ENCODE measurements at regions not wholly inside any gene's neighbourhood (a gene's known extent, or its start where the extent isn't known, plus 50 kb on each side); places are given as distances from the start of the nearest gene placed in this dataset.
A peak's percentile ranks its signal among the peaks of the same experiment; 100 is the strongest.

DNA sequence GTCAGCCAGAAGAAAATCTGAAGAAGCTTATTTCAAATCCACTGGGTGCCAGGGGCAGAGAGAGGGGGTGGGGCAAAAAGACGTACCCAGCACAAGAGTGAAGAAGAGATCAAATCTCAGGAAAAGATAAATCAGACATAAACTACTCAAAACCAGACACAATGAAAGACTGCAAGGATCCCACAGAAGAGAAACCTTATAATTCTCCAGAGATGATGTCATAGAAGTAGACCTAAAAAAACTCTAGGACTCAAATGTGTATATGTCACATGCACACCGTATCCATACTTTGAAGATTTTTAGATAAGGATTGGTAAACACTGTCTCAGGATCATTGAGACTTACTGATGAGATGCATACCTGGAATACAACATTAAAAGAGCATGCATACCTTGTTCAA lies 98.5 kb upstream of the PIK3CG start:
- H3K4me3 ChIP-seq, result no peak overlapping the region
- ATAC-seq, result no peak
- no peak for TF ChIP-seq POLR2AphosphoS5 (IDR thresholded peaks at IDR 0.05)
- TF ChIP-seq EP300 (IDR thresholded peaks at IDR 0.05), result no peak
- TF ChIP-seq, protein P1, sequence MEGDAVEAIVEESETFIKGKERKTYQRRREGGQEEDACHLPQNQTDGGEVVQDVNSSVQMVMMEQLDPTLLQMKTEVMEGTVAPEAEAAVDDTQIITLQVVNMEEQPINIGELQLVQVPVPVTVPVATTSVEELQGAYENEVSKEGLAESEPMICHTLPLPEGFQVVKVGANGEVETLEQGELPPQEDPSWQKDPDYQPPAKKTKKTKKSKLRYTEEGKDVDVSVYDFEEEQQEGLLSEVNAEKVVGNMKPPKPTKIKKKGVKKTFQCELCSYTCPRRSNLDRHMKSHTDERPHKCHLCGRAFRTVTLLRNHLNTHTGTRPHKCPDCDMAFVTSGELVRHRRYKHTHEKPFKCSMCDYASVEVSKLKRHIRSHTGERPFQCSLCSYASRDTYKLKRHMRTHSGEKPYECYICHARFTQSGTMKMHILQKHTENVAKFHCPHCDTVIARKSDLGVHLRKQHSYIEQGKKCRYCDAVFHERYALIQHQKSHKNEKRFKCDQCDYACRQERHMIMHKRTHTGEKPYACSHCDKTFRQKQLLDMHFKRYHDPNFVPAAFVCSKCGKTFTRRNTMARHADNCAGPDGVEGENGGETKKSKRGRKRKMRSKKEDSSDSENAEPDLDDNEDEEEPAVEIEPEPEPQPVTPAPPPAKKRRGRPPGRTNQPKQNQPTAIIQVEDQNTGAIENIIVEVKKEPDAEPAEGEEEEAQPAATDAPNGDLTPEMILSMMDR (IDR thresholded peaks at IDR 0.05), result no peak
- TF ChIP-seq POLR2A (IDR thresholded peaks at IDR 0.05), result no peak
- H3K9me3 ChIP-seq, result no peaks in the 10 kb centered on the region
- H3K4me1 ChIP-seq, result peaks cover 0 to 42% (median 3%) of the 10 kb centered on the region in 3 donors
- 51 to 88% methylated on average over 1 to 2 of the region's 2 CpGs for WGBS, 2 donors (ENCODE audit: low coverage in 1 of 2)
- no peak overlapping the region for H3K27ac ChIP-seq
- H3K36me3 ChIP-seq, result no peaks in the 10 kb centered on the region
- H3K27me3 ChIP-seq, result no peaks in the 10 kb centered on the region

DNA sequence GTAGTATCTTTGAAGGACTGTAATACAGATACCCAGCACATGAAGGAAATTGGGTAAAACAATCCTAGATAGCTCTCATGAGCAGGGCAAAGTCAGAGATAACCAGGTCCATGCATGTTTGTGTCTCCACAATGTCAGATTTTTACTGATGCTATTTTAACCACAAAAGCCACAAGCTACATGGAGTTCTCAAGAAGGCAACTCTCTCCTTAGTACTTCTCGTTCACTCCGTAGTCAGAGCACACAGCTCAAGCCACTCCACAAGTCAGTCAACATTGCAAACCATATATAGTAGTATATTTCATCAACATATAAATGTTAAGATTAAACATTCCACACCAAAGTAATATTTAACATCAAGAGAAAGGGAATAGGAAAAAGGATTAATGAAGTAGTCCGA lies 98.0 kb upstream of the PIK3CG start:
- Histone ChIP-seq H3K9me3 (no peaks in the 10 kb centered on the region), H3K27me3 (no peaks in the 10 kb centered on the region), H3K27ac (peak overlapping the region in 1 of 4 donors; percentile 61), H3K4me1 (peaks cover 0 to 42% (median 3%) of the 10 kb centered on the region in 3 donors), H3K36me3 (no peaks in the 10 kb centered on the region), H3K4me3 (no peak overlapping the region)
- no peak for ATAC-seq
- TF ChIP-seq, protein P1 (IDR thresholded peaks at IDR 0.05), result no peak
- TF ChIP-seq POLR2A (IDR thresholded peaks at IDR 0.05) (no peak), EP300 (IDR thresholded peaks at IDR 0.05) (no peak), POLR2AphosphoS5 (IDR thresholded peaks at IDR 0.05) (no peak)
- 40 to 85% methylated on average over 1 to 2 of the region's 3 CpGs for WGBS, 2 donors (ENCODE audit: low coverage in 1 of 2)

DNA sequence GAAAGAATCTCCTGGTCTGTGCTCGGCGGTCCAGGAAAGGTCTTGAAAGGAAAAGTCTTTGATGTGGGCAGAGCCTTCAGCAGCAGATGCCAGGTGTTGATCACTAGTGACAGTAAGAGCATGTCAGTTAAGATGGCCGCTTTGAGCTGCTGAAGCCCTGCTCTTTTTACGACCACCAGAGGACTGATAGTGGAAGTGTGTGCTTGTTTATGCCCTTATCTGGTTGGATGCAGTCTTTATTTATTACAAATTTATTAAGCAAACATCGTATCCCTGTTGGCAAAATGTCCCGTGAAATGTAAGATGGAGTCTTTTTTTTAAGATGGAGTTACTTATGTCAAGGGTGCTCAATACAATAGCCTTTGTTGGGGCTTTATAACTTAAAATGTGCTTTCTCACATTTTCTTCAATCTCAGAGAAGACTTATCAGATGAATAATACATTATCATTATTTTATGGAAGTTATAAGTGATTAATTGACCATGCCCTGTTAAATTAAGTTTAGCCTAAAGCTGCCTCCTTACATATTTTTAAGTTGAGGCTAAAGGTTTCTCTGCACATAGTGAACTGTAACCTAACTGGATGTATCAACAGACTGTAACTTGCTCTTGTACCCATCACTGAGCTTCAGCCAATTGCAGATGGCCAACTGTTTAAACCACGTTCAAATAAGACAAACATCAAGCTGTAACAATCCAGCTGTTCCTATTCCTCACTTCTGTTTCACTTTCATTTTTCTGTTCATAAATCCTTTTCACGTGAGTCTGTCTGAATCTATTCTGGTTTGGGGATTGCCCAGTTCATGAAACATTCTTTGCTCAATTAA lies 97.4 kb upstream of the PIK3CG start:
- H3K9me3 ChIP-seq, result no peaks in the 10 kb centered on the region
- H3K4me1 ChIP-seq, result peaks cover 0 to 42% (median 3%) of the 10 kb centered on the region in 3 donors
- 43 to 59% methylated on average over 6 to 8 of the region's 8 CpGs for WGBS, 2 donors (ENCODE audit: low coverage in 1 of 2)
- ATAC-seq, result no peak
- H3K27ac ChIP-seq, result peak overlapping the region in 3 of 4 donors; percentile 35 to 61 (median 54)
- H3K36me3 ChIP-seq, result no peaks in the 10 kb centered on the region
- H3K27me3 ChIP-seq, result no peaks in the 10 kb centered on the region
- TF ChIP-seq POLR2A (IDR thresholded peaks at IDR 0.05), result no peak
- TF ChIP-seq, protein P1 (IDR thresholded peaks at IDR 0.05), result no peak
- TF ChIP-seq EP300 (IDR thresholded peaks at IDR 0.05), result no peak
- no peak for TF ChIP-seq POLR2AphosphoS5 (IDR thresholded peaks at IDR 0.05)
- peak overlapping the region; percentile 18 to 21 for H3K4me3 ChIP-seq

DNA sequence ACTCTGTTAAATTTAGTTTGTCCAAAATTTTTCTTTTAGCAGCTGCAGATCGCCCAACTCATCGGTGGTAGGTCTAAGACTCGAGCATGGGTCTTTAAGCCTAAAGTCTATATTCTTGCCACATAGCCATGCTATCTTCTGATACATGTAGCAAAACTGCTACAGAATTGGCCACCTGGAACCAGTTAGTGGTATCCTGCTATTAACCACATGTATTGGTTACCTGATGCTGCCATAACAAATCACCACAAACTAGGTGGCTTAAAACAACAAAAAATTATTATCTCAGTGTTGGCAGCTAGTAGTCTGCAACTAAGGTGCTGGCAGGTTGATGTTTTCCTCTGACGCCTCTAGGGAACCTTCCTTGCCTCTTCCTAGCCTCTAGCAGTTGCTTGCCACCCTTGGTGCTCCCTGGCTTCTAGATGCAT lies 96.7 kb upstream of the PIK3CG start:
- H3K27me3 ChIP-seq, result no peaks in the 10 kb centered on the region
- peak overlapping the region in 3 of 4 donors; percentile 35 to 61 (median 54) for H3K27ac ChIP-seq
- H3K4me1 ChIP-seq, result peaks cover 0 to 42% (median 3%) of the 10 kb centered on the region in 3 donors
- peak overlapping the region; percentile 18 to 21 for H3K4me3 ChIP-seq
- 56 to 72% methylated on average over 1 to 4 of the region's 4 CpGs for WGBS, 2 donors (ENCODE audit: low coverage in 1 of 2)
- TF ChIP-seq, protein P1 (IDR thresholded peaks at IDR 0.05), result no peak
- TF ChIP-seq POLR2A (IDR thresholded peaks at IDR 0.05) (no peak), POLR2AphosphoS5 (IDR thresholded peaks at IDR 0.05) (no peak), EP300 (IDR thresholded peaks at IDR 0.05) (no peak)
- no peaks in the 10 kb centered on the region for H3K9me3 ChIP-seq
- ATAC-seq, result no peak
- H3K36me3 ChIP-seq, result no peaks in the 10 kb centered on the region

DNA sequence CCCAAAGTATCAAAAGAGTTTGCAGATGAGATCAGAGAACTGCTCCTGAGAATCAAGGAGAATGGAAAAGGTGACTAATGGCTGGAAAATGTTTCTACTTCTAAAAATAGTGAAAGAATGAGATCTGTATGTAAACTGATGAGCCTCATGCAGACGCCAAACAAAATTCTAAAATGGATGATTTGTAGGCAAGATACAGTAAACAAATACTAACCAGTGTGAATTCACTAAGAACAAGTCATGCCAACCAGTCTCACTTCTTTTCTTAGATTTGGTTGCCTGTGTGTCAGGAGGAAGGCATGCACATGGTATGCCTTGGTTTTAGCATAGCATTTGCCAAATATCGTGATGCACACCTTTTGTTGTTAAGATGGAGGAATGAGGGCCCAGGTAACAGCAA lies 94.9 kb upstream of the PIK3CG start:
- no peak for ATAC-seq
- H3K27me3 ChIP-seq, result no peaks in the 10 kb centered on the region
- H3K4me1 ChIP-seq, result peaks cover 0 to 42% (median 3%) of the 10 kb centered on the region in 3 donors
- peak; percentile 51 for TF ChIP-seq POLR2AphosphoS5 (IDR thresholded peaks at IDR 0.05)
- no peak for TF ChIP-seq POLR2A (IDR thresholded peaks at IDR 0.05)
- 28 to 32% methylated on average over 2 of the region's 2 CpGs for WGBS, 2 donors (ENCODE audit: low coverage in 1 of 2)
- no peaks in the 10 kb centered on the region for H3K36me3 ChIP-seq
- H3K27ac ChIP-seq, result peak overlapping the region in 3 of 4 donors; percentile 56 to 69 (median 61)
- H3K4me3 ChIP-seq, result no peak overlapping the region
- no peaks in the 10 kb centered on the region for H3K9me3 ChIP-seq

All from gastroesophageal sphincter (tissue), 4 donors.